PC-3 (cell line): ENCODE measurements at regions not wholly inside any gene's neighbourhood (a gene's known extent, or its start where the extent isn't known, plus 50 kb on each side); places are given as distances from the start of the nearest gene placed in this dataset.

Source experiments
- EZH2 ChIP-seq: fragments of 300-600 bp; sonication (generic); IDR thresholded peaks from one replicate; pipeline ENCODE4 v1.6.1; 2017; ENCODE audit warnings: antibody characterized with exemption, mild to moderate bottlenecking, low read length; ENCODE audit not compliant: unreplicated experiment
- EZH2phosphoT487 ChIP-seq: fragments of 300-600 bp; sonication (generic); IDR thresholded peaks from 2 replicates; pipeline ENCODE4 v1.6.1; 2018; ENCODE audit warnings: mild to moderate bottlenecking, antibody characterized with exemption, low read length, borderline replicate concordance

- TF ChIP-seq EZH2 (no peak), EZH2phosphoT487 (no peak)
Measured at GRCh38 chr4:176925962-176926361, 133.2 kb upstream of the VEGFC start.
